ENCODE measurements at regions not wholly inside any gene's neighbourhood (a gene's known extent, or its start where the extent isn't known, plus 50 kb on each side); places are given as distances from the start of the nearest gene placed in this dataset.

GRCh38 chr4:111454961-111455360 is 690.3 kb upstream of the FAM241A start:
- Histone ChIP-seq H2BK5ac (ENCODE audit: low read depth, low read length, poor library complexity, severe bottlenecking) (no peak overlapping the region), H3K9me1 (ENCODE audit: insufficient read depth, low read length) (no peaks in the 10 kb centered on the region), H3K79me1 (ENCODE audit: low read depth in 1 of 2, low read length in 2 of 2) (no peaks in the 10 kb centered on the region), H4K20me1 (ENCODE audit: insufficient read depth, low read length) (no peaks in the 10 kb centered on the region), H3K4me3 (ENCODE audit: insufficient read depth, low read depth, low read length) (no peak overlapping the region), H2BK120ac (ENCODE audit: low read depth, low read length) (no peak overlapping the region), H2AK5ac (ENCODE audit: low read depth, low read length) (no peak overlapping the region), H3K36me3 (ENCODE audit: control insufficient read depth, insufficient read depth, low read length) (no peaks in the 10 kb centered on the region), H3K4ac (ENCODE audit: low read depth, low read length) (no peak overlapping the region), H2BK20ac (ENCODE audit: low read depth, low read length) (no peak overlapping the region), H3K4me1 (ENCODE audit: control insufficient read depth, insufficient read depth, low read length) (no peaks in the 10 kb centered on the region), H3K23ac (ENCODE audit: low read depth, low read length) (no peak overlapping the region), H3K4me2 (ENCODE audit: low read depth, low read length) (no peak overlapping the region), H4K5ac (ENCODE audit: low read depth, low read length) (no peak overlapping the region), H2AK9ac (replicated peaks; ENCODE audit: low read depth, low read length, poor library complexity) (no peak overlapping the region), H2BK15ac (ENCODE audit: low read depth, low read length) (no peak overlapping the region), H4K8ac (ENCODE audit: low read depth in 2 of 2, low read length in 2 of 2) (no peak overlapping the region), H4K91ac (ENCODE audit: insufficient read depth, low read depth, low read length) (no peak overlapping the region), H3K27ac (ENCODE audit: insufficient read depth, low read length) (no peak overlapping the region), H3K9me3 (ENCODE audit: control insufficient read depth, insufficient read depth, low read length) (no peaks in the 10 kb centered on the region), H3K9ac (ENCODE audit: low read depth, low read length) (no peak overlapping the region), H3K56ac (ENCODE audit: extremely low read depth, insufficient read depth, low read length) (no peak overlapping the region), H3K14ac (replicated peaks; ENCODE audit: low read depth, low read length) (no peak overlapping the region), H2AFZ (replicated peaks; ENCODE audit: low read length, poor library complexity) (no peak overlapping the region), H3K18ac (ENCODE audit: low read depth, low read length) (no peak overlapping the region), H3K27me3 (ENCODE audit: control insufficient read depth, insufficient read depth, low read length) (no peaks in the 10 kb centered on the region)
- no peak for TF ChIP-seq SMC3 (IDR thresholded peaks at IDR 0.05; ENCODE audit: low read depth, low read length)
- in situ Hi-C loops (cut with MboI; ENCODE audit: low sequenced_read_pairs) (no loop called here), dilution Hi-C loops (cut with HindIII; ENCODE audit: low sequenced_read_pairs, unreplicated experiment) (no loop called here), intact Hi-C loops (cut with micrococcal nuclease) (no loop called here)
- ATAC-seq (ENCODE audit: low read depth), result peak; percentile 29
- no peak for DNase-seq
- no CpG with 5 or more reads among the region's 4 CpGs for WGBS, 2 experiments (ENCODE audit: extremely low coverage in 2 of 2, insufficient read length in 1 of 2)
- CTCF ChIA-PET, result no interaction called here
- POLR2A ChIA-PET (ENCODE audit: unreplicated experiment), result no interaction called here
- no TSS peak for BruUV-seq (replicated peaks)

Measured in IMR-90 (cell line).